ENCODE measurements at regions not wholly inside any gene's neighbourhood (a gene's known extent, or its start where the extent isn't known, plus 50 kb on each side); places are given as distances from the start of the nearest gene placed in this dataset.
"Not testable (repeated sequence)": the region's sequence is repeated elsewhere in the genome, so short reads cannot be mapped to it uniquely, and the experiment has no call there.

- DNase-seq: no peak
These were observed 1682.2 kb upstream of the TMEFF2 start for GRCh38 chr2:193876980-193877379.

- no peak for DNase-seq
These were observed 1674.8 kb upstream of the TMEFF2 start for GRCh38 chr2:193869564-193869963.

DNA sequence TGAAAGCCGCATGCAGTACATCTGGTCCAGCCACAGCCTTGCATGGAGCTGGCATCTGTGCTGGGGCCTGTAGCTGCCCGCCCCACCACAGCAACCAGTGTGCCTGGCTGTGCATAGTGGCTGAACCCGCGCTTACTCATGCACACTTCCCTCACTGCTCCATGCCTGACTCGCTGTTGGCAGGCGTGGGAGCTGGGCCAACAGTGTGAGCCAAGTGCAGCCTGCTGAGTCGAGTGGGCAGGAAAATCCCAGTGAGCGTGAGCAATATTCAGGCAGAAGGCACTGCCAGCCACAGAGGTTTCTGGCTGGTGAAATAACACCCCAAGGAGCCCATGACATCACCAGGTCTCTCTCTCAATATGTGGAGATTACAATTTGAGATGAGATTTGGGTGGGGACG, 1674.1 kb upstream of the TMEFF2 start:
- no peak for DNase-seq

- no peak for DNase-seq
These were observed 1673.4 kb upstream of the TMEFF2 start for GRCh38 chr2:193868132-193868531.

DNA sequence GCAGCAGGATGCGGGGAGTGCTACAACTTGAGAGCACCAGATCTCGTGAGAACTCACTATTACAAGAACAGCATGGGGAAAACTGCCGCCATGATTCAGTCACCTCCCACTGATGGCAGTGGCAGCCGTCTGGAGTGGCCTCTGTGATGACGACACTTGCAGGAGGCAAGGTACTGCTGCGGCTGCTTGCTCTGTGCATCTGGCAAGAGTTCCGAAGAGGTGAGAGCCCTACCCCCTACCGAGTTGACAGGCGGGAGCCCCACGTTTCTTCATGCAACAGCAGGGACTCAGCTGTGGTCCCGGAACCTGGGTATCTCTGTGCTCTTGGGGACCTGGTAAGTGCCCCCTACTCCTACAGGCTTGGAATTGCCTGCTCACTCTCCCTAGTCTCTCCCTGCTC, 1672.7 kb upstream of the TMEFF2 start:
- no peak for DNase-seq

GRCh38 chr2:193861557-193861956, 1666.8 kb upstream of the TMEFF2 start:
- no peak for DNase-seq

GRCh38 chr2:193847991-193848390, 1653.3 kb upstream of the TMEFF2 start:
- no peak for DNase-seq

GRCh38 chr2:193847130-193847529, 1652.4 kb upstream of the TMEFF2 start:
- no peak for DNase-seq

DNA sequence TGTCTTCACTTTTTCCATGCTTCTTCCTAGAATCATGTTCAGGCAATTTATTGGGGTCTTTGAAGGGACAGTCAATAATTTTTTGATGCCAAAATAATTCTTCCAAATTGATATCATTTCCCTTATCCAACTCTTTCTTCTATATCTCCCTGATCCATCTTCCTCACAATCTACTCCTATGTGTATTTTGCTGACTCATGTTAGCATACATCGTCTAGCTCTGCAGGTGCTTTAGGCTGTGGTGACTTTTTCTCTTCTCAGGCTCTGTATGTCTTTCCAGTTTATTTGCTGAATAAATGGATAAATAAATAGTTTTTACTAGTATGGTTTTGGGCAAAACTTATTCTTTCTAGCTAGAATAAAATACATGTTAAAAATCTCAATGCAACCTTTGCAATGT, 1650.9 kb upstream of the TMEFF2 start:
- no peak for DNase-seq

- DNase-seq: no peak
These were observed 1648.9 kb upstream of the TMEFF2 start for GRCh38 chr2:193843675-193844074.

GRCh38 chr2:193841384-193842150, 1646.8 kb upstream of the TMEFF2 start:
- no peak for DNase-seq

DNA sequence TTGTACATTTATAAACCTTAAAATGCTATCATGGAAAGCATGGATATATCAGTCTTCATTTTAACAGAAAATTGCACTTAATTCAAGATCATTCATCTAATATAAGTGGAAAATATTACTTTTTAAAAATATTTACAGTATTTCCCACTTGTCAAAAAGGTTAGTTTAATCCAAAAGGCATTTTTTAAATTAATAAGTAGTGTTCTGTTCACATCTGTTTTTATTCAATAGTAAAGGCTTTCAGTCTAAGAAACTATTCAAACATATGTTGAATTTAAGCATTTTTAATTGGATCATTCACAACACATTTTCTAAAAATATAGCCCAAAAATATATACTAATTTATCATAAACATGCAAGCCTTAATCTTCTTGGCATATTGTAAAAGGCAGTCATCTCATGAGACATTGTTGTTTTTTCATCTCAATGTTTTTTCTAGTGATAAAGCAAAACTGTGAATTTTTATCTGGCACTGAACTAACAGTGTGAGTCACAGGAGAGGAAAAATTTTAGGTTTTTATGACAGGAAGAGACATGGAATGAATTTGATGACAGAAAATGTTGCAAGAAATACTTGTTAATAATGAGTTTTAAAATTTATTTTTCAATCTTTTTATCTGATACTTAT, 1642.5 kb upstream of the TMEFF2 start:
- DNase-seq: no peak

DNA sequence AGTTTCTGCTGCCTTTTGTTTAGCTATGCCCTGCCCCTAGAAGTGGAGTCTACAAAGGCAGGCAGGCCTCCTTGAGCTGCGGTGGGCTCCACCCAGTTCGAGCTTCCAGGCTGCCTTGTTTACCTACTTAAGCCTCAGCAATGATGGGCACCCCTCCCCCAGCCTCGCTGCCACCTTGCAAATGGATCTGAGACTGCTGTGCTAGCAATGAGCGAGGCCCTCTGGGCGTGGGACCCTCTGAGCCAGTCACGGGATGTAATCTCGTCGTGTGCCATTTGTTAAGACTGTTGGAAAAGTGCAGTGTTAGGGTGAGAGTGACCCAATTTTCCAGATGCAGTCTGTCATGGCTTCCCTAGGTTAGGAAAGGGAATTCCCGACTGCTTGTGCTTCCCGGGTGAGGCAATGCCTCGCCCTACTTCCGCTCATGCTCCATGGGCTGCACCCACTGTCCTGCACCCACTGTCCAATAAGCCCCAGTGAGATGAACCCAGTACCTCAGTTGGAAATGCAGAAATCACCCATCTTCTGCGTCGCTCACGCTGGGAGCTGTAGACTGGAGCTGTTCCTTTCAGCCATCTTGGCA, 1641.8 kb upstream of the TMEFF2 start:
- not testable (repeated sequence) for DNase-seq

- not testable (repeated sequence) for DNase-seq
These were observed 1639.2 kb upstream of the TMEFF2 start for GRCh38 chr2:193833895-193834294.

GRCh38 chr2:193824474-193824873, 1629.7 kb upstream of the TMEFF2 start:
- no peak for DNase-seq

DNA sequence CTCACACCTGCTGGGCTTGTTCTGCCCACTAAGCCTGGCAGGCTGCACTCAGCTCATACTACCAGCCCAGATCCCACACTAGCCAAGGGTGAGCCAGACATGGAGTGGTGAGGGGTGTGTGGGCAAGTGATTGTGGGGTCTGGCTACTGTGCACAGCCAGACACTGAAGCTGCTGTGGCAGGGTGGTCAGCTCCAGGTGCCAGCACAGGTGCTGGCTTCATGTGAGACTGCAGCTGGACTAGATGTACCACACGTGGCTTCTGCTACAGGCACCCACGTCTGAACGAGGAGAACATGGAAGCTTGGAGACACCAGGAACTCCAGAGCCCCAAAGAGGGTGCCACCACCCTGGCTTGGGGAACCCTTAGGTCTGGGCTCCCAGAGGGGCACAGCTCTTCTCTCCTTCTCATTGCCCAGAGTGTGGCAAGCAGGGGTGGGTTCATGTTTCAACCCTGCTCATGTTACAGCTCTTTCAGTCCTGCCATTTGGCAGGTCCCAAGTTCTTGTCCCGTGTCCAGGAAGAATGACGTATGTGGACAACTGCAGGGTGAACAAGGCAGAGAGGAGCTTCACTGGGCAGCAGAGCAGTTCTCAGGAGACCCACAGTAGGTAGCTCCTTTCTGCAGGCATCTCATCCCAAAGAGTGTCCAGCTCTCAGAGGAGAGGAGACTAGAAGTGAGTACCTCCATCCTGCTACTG, 1624.2 kb upstream of the TMEFF2 start:
- DNase-seq: no peak

DNA sequence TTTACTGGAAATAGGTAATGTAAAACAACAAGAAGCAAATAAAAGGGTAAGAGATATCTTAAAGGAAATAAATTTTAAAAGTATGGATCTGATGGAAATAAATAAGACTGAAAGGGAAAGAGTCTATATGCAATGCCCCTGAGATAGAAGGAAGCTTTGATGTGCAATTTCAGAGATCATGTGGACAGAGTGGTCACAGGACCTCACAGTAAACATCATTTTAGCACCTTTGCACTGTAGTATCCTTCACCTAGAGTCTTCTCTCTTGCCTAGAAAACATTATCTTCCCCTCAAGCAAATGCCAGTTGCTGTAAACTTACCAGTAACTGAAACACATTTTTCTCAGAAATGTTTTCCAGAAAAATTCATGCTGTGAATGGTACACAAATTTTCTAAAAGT, 1621.3 kb upstream of the TMEFF2 start:
- no peak for DNase-seq

GRCh38 chr2:193810533-193810932, 1615.8 kb upstream of the TMEFF2 start:
- DNase-seq: no peak

DNA sequence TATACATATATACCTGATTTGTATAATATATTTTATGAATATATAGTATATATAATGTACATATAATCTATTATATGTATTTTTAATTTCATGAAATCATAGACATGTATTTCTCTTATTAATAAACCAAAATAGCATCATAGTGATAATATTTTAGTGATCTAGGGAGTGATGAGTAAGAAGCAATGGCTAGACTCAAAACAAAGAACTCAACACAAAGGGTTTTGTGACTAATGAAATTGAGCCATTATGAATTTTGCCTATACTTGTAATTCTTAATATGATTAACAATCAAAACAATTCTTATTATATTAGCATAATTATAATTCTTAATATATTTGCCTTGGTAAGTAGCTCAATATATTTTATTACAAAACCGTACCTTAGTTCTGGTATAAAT, 1614.1 kb upstream of the TMEFF2 start:
- DNase-seq: no peak

GRCh38 chr2:193806088-193806774, 1611.5 kb upstream of the TMEFF2 start:
- DNase-seq: no peak

DNA sequence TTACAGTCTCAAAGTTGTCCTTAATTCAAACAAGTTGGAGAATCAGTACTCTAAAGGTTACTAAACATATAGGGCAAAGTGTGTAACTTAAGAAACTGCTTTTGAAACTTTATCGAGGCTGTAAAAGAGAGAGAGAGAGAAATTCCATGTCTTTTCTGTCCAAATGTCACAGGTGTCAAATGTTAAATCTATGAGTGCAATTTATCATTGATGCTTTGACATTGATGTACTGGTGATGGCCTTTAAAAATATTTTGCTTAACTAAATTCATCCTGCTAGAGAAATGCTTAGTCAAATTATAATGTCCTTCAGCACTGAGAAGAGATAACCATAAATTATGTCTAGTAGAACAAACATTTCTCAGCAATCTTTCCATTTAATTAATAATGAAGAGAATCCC, 1602.1 kb upstream of the TMEFF2 start:
- DNase-seq: no peak

DNA sequence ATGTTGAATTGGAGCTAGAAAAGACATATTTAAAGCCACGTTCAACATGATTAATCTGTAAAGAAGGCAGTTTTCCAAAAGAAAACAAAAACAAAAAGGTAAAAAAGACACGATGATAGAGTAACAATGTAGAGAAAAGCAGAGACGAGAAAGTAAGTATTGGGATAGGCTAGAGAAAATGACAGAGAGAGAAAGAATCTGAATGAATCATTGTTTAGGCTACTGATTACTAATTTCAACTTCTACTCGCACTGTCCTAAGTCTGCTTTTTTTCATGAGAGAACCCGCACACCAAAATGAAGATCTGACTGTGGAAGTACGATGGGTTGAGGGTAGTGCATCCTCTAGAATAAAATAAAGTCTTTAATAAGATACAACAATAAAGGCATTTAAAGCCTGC, 1599.2 kb upstream of the TMEFF2 start:
- no peak for DNase-seq

DNA sequence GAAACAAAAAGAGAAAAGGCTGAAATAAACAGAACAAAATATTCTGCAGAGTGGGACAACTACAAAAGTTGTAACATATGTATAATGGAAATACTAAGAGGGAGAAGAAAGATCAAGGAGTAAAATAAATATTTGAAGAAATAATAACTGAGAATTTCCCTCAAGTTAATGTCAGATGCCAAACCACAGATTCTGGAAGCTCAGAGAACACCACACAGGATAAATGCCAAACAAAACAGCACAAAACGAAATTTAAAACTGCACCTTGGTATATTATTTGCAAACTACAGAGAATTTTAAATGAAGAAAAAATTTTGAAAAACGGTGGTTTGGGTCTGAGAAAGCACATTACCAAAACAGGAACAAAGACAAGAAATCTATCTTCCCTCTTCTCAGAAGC, 1588.9 kb upstream of the TMEFF2 start:
- no peak for DNase-seq

Data from activated CD8-positive, alpha-beta memory T cell treated with anti-CD3 and anti-CD28 coated beads for 24 hours (primary cell).